ENCODE measurements at regions not wholly inside any gene's neighbourhood (a gene's known extent, or its start where the extent isn't known, plus 50 kb on each side); places are given as distances from the start of the nearest gene placed in this dataset.

GRCh38 chr12:96094201-96094600 lies 58.8 kb upstream of the LTA4H start:
- TF ChIP-seq CTCF (IDR thresholded peaks at IDR 0.05) (no peak), POLR2A (IDR thresholded peaks at IDR 0.05) (no peak)

Data from adrenal gland (tissue), 5 donors.